NCI-H2107 treated with DMSO at 0.1 percent for 48 hours (cell line): ENCODE measurements at regions not wholly inside any gene's neighbourhood (a gene's known extent, or its start where the extent isn't known, plus 50 kb on each side); places are given as distances from the start of the nearest gene placed in this dataset.

Experiments
- DNase-seq: peaks from one replicate; lab custom pipeline; 2025; ENCODE audit not compliant: unreplicated experiment; lab: John Stamatoyannopoulos, UW

GRCh38 chr11:115955803-115956202, 451.6 kb upstream of the CADM1 start:
- DNase-seq: no peak

- DNase-seq: no peak
Measured at GRCh38 chr11:115950660-115951059, 446.4 kb upstream of the CADM1 start.

GRCh38 chr11:115944596-115944995, 440.4 kb upstream of the CADM1 start:
- DNase-seq: no peak

DNA sequence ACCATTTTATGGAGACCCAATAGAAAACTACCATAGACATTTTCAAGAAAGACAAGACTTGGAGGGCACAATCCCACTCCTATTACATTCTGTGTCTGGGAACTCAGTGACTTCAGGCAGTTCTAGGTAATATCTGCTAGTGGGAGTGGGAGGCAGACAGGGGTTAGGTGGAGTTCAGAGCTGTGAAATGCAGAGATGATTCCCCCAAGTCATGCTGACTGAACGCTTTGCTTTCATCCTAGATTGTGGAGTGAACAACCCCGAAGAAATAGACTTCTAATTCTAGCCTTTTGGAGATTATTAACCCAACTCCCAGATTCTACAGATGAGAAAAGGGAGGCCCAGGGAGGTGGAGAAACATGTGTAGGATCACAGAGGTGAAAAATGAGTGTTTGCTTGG, 437.8 kb upstream of the CADM1 start:
- DNase-seq: no peak

- no peak for DNase-seq
Measured at GRCh38 chr11:115941481-115941993, 437.3 kb upstream of the CADM1 start.

DNA sequence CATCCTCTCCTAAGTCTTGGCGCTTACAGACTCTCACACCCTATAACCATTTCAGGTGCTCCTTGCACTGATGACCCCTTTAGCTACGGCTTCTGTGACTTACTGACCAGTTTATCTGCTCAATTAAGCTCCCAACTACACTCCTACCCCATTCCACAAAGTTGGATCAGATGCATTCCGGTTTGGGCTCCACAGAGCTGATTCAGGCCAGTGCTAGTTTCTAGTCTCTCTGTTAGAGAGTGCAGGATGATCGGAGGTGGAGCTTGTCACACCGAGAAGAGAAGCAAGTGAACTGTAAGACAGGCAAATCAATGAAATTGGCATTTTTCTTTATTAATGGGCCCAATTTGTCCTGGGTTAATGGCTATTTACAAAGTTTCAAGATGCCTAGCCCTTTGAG, 436.8 kb upstream of the CADM1 start:
- DNase-seq: no peak

GRCh38 chr11:115939731-115940421, 435.7 kb upstream of the CADM1 start:
- peak; percentile 85 for DNase-seq

DNA sequence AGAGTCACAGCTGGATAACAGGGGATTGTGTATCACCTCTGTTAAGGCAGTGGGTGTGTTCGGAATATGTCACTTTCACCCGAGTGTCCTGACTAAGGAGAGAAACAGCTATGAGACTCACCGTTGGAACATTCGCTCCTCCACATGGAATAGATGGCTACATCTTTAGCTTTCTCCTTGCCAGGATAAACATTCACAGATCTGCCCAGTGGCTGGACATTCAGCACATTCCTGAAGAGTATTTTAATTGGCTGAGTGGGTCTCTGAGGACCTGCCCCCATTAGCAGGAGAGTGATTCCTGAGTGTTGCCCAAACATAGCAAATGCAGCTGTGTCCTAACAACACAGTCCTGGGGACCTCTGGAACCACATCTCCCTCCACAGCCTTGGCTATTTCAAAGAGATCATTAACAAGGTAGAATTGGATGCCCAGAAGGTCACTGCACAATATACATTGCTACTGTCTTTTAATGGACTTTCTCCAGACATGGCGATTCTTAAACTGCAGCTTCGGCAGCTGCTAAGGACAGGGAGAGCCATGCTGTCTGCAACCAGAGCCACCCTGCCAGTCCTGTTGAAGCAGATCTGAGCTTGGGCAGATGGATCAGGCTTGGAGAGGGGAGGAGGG, 435.0 kb upstream of the CADM1 start:
- DNase-seq: no peak

GRCh38 chr11:115933564-115933963, 429.3 kb upstream of the CADM1 start:
- DNase-seq: no peak

DNA sequence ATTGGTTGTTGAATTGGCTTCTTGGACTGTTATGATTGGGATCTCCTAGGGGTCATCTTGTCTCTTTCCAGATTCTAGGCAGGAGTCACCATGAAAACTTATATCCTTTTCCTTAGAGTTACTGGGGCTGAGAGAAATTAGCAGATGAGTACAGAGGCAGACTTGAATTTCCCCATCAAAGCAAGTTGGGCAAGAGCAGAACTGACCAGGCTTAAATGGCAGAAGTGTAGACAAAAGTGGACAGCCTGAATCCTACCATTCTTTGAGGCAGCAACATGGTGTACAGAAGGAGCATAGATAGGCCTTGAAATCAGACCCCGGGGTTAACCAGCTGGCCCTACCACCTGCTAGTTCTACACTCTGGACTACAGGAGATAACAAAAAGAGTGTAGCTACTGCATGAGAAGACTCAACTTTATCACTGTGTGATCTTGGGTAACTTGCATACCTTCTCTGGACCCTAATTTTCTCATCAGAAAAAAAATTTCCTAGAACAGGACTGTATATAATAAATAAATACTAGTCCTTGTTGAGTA, 427.4 kb upstream of the CADM1 start:
- no peak for DNase-seq

DNA sequence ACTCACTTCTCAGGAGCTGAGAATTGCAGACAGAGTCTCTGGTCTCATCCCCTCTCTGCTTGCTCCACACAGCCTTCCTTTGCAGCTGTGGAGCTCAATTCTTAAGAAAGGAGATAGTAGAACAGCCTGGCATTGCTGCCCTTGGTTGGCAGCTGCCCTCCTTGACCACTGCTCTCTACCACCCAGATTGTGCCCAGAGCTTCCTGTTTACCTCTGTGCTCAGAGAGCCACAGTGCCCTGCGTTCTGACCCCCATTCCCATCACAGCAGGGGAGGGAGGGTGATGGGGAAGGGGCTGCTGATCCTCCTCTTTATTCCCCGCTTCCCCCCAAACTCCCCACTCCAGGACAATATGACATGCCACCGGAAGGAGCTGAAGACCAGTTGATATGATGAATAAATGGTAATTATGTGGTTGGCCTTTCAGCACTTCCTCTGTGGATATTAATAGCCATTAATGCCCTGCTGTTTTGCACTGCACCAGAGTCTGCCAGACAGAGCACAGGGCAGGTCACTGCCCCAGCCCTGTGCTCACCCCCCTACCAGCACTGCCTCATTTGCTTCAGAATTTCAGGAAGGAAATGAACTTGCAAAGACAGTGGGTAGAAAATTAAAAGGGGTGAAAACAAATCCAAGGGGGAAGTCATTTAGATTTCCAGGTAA, 426.8 kb upstream of the CADM1 start:
- no peak for DNase-seq

GRCh38 chr11:115930291-115930690, 426.1 kb upstream of the CADM1 start:
- no peak for DNase-seq

GRCh38 chr11:115929618-115930129, 425.5 kb upstream of the CADM1 start:
- no peak for DNase-seq

GRCh38 chr11:115928811-115929210, 424.6 kb upstream of the CADM1 start:
- no peak for DNase-seq

- DNase-seq: no peak
Measured at GRCh38 chr11:115927823-115928329, 423.7 kb upstream of the CADM1 start.

DNA sequence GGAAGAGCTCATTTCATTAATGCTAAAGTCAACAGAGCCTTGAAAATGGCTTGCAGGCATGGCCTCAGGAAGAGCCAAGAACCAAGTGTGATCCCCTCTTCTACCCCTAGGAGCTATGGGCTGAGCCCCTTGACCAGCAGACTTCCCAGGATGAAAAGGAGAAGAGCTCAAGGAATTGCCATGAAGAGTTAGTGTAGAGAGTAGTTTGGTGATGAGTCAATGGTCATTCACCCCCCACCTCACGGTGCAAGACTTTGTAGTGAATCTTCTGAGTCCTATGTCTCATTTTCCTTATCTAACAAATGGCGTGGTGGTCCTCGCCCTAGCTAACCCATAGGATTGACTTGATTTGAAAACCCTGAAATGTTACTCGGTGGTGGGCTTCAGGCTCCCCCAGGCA, 422.4 kb upstream of the CADM1 start:
- DNase-seq: no peak

GRCh38 chr11:115926138-115926537, 421.9 kb upstream of the CADM1 start:
- no peak for DNase-seq

DNA sequence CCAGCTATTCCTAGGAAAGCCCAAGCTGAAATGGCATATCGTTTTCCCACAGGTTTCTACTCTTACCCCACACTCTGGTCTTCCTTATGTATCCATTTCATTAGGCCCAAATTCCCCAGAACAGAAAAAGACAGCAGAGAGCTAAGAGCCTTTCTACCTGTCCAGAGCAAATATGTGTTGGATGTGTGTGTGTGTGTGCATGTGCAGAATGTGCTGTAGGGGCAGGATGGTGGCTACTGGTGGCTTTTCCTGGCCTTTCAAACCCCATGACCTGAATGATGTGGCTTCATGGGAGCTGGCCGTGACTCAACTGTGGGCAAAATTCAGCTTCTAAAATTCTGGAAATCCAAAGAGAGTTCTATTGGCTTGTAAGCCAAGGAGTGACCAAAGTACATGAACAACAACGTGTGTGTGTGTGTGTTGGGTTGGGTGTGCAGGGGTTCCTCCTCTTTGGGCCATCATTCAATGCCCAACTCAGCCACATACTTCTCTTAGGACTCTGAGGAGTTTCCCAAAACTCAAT, 421.4 kb upstream of the CADM1 start:
- DNase-seq: no peak

DNA sequence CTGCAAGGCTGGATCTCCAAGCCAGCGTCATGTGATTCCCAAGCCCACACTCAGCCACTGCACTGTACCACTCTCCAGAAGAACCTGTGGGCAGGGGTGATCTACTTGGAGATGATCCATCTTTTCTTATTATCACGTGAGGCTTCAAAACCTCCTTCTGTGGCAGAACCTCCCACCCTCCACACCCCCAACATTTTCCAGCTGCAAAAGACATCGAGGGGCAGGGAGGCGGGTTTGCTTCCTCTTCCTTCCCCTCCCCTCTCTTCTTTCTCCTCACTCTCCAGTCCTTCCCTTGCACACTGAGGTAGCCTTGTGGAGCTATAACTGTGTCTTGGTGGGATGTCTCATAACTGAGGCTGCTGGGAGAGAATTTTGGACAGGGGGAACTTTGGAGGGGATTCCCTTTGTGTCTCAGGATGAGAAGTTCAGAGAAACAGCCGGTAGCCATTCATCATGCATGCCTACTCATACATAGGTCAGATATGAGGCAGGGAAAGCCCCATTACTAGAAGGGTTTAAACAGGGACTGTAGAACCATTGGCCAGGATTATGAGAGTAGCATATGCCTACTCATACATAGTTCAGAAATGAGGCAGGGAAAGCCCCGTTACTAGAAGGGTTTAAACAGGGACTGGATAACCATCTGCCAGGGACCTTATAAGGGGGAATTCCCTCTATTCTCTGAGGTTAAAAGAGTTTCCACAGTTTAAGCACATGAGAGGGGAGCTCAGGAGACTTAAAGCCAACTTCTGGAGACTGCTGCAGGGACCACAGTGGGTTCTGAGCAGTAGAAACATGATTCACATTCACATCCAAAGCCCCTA, 420.7 kb upstream of the CADM1 start:
- DNase-seq: no peak

- no peak for DNase-seq
Measured at GRCh38 chr11:115922876-115923275, 418.7 kb upstream of the CADM1 start.
